ENCODE measurements at regions not wholly inside any gene's neighbourhood (a gene's known extent, or its start where the extent isn't known, plus 50 kb on each side); places are given as distances from the start of the nearest gene placed in this dataset.

GRCh38 chr15:96415513-96416217 lies 85.2 kb downstream of the NR2F2 start:
- DNase-seq: no peak

DNA sequence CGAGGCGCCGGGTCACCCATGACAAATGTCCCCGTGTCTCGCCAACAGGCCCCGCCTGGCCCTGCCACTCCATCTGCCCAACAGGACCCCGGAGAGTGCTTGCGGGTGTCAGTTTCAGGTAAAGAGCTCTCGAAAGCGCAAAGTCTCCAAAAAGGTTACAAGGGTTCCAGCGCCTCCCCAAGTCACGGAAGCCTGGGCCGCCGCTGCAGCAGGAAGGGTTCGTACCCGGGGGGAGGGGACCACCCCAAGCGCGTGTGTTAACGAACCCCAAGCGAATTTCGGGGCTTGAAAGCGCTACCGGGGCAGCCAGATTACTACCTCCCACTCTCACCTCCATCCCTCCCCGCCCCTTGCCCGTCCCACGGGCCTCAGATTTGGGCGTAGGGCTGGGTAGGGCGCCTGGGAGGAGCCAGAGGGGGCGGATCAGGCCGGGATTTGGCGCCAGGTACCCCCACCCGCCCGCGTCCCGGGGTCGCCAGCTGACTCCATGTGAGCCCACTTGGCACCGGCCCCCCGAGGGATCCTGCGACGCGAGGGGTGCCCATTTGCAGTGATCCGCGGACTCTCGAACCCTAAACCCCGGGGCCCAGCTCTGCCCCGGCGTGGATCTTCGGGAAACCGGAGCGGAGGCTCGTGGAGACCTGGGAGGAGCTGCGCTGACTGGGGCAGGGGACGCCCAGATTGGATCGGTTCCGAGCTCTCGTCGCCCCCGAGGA lies 85.9 kb downstream of the NR2F2 start:
- no peak for DNase-seq

- no peak for DNase-seq
Observed at GRCh38 chr15:96416934-96417759, 86.6 kb downstream of the NR2F2 start.

DNA sequence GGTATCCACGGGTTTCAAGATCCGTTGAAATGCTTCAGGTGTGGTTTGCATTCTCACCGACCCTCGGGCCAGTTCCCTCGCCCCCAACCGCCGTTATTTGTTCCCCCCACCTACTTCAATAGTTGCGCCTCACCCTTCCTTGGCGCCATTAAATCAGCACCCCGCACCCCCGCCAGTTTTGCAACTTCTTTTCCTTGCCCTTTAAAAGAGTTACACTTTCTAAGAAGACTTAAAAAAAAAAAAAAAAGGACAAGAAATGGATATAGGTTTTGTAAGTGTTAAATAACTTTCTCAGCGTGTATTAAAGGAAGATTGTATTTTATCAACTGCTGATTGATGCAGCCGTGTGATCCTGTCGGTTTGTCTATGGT lies 87.2 kb downstream of the NR2F2 start:
- no peak for DNase-seq

DNA sequence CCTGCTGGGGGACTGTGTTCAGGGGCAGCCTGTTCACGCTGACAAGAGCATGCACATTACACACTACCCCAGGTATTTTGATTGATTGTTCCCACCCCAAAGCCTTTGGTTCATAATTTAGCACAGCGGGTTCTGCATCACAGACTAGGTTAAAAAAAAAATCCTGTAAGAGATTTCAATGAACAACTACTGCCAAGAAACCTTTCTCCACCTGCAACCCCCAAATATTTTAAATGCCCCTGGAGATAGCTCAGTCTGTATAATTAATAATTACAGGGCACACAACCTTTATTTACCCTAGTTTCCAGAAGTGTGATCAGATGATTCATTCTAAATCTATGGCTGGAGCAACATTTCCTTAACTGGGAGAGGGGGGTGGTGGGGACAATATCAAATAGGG lies 87.6 kb downstream of the NR2F2 start:
- DNase-seq: no peak

GRCh38 chr15:96421178-96421601 lies 90.7 kb downstream of the NR2F2 start:
- no peak for DNase-seq

DNA sequence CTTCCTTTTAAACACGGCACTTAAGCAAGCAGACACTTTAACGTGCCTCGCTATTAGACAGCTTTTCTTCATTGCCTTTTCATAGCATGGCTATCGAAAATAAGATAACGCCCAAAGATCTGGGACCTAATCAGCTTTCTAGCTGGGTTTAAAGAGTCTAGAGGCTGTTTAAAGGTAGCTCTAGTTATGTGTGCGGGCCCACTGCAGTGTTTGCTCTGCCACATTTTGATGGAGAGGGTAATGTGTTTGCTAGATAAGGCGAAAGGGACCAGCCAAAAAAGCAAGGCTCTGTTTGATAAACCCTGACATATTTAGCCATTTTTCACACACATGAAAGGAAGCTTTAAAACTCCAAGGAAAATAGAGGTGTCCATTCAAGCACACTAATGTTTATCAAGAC lies 91.6 kb downstream of the NR2F2 start:
- no peak for DNase-seq

GRCh38 chr15:96424674-96425073 lies 94.2 kb downstream of the NR2F2 start:
- no peak for DNase-seq

GRCh38 chr15:96428742-96429141 lies 98.2 kb downstream of the NR2F2 start:
- no peak for DNase-seq

GRCh38 chr15:96431786-96432185 lies 101.3 kb downstream of the NR2F2 start:
- no peak for DNase-seq

- no peak for DNase-seq
Observed at GRCh38 chr15:96435022-96435421, 104.5 kb downstream of the NR2F2 start.

- DNase-seq: no peak
Observed at GRCh38 chr15:96435841-96436240, 105.3 kb downstream of the NR2F2 start.

GRCh38 chr15:96440978-96441377 lies 110.5 kb downstream of the NR2F2 start:
- DNase-seq: no peak

GRCh38 chr15:96442076-96442475 lies 111.6 kb downstream of the NR2F2 start:
- no peak for DNase-seq

- no peak for DNase-seq
Observed at GRCh38 chr15:96444865-96445264, 114.4 kb downstream of the NR2F2 start.

GRCh38 chr15:96448923-96449322 lies 118.4 kb downstream of the NR2F2 start:
- no peak for DNase-seq

DNA sequence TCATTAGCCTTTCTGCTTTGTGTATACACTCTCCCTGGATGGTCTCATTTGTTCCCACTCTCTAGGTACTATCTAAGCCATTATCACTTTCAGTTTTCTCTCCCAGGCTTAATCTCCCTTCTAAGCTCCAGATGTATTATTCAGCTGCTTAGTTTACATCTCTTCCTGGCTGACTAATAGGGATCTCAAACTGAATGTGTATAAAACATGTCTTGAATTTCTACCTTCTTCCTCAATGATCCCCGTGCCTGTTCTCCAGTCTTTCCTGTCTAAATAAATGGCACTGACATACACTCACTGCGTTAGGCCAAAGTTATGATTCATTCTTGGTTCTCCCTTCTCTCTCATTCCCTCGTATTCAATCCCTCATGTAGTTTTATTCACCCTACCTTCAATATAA lies 127.3 kb downstream of the NR2F2 start:
- DNase-seq: no peak

DNA sequence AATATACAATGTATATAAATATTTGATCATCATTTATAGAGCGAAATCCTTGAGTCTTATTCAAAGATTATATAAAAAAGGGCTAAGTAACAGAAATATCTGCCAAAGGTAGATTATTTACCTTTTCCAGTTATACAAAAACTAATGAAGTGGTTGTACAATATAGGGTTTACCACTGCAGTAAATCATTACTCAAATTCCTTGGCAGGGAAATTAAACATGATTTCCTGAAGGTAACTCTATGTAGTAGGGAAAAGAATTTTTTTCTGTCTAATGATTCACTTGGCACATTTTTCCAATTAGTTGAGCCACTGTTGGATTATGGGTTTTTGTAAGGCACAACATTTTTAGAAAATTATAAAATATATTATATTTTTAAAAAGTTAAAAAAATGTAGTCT lies 129.6 kb downstream of the NR2F2 start:
- DNase-seq: no peak

GRCh38 chr15:96462768-96463750 lies 132.6 kb downstream of the NR2F2 start:
- no peak for DNase-seq

- no peak for DNase-seq
Observed at GRCh38 chr15:96466389-96466947, 136.0 kb downstream of the NR2F2 start.

DNA sequence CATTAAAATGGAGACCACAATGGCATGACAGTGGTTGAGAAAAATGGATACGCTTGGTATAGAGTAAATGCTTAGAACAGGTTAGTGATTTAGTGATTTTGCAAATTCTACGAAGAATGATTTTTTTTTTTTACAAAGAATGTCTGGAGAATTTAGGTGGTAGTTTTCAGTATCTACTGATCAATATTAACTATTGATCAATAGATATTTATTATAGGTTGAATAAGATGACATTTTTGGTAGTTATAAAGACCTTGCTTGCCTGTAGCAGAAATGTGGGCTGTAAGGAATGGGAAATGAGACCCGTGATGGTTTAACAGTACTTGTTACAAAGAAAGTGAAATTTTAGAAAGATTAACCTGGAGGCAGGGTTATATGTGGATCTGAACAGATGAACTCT lies 137.5 kb downstream of the NR2F2 start:
- no peak for DNase-seq

DNA sequence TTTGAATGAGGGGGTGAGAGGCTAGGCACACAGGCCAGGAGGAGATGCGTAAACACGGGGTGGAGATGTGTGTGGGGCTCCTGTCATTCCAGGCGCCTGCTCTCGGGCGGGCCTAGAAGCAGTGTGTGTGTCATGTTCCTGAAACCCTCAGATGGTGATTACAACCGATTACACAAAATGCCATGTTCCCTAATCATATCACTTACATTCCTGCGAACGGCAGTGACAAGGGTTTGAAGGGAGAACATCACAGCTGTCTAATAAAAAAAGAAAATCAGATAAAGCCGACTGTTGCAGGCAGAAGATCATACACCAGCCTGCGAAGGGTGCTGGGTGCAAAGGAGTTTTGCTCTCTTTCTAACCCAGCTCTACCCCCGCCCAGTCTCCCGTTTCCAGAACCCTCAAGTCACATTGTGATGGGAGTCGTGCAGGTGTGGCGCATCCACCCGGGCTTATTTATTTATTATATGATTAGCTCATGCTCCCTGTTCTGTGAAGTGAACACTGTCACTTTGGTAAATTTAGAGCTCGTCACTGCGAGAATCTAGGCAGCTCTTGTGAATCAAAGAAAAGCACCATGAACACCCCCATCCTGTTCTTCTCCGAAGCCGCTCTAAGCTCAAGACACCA lies 140.3 kb downstream of the NR2F2 start:
- DNase-seq: no peak
